ENCODE measurements at regions not wholly inside any gene's neighbourhood (a gene's known extent, or its start where the extent isn't known, plus 50 kb on each side); places are given as distances from the start of the nearest gene placed in this dataset.

- H3K4me1 Mint-ChIP-seq = no peaks in the 10 kb centered on the region
- POLR2A ChIA-PET = no interaction called here
- no peak for ATAC-seq (ENCODE audit: low read depth)
- no peak overlapping the region for H3K27ac Mint-ChIP-seq
- no peaks in the 10 kb centered on the region for H3K27me3 Mint-ChIP-seq
- H3K36me3 Mint-ChIP-seq = no peaks in the 10 kb centered on the region
- no peak overlapping the region for H3K4me3 Mint-ChIP-seq
- no peaks in the 10 kb centered on the region for H3K9me3 Mint-ChIP-seq
- DNase-seq = no peak
Measured at GRCh38 chr1:40914927-40915569, 52.9 kb upstream of the CITED4 start.

GRCh38 chr1:40915581-40915980 is 53.4 kb upstream of the CITED4 start:
- ATAC-seq (ENCODE audit: low read depth) (no peak), DNase-seq (no peak)
- H3K9me3 Mint-ChIP-seq = no peaks in the 10 kb centered on the region
- no peaks in the 10 kb centered on the region for H3K36me3 Mint-ChIP-seq
- no peaks in the 10 kb centered on the region for H3K27me3 Mint-ChIP-seq
- H3K4me1 Mint-ChIP-seq = no peaks in the 10 kb centered on the region
- no peak overlapping the region for H3K4me3 Mint-ChIP-seq
- no peak overlapping the region for H3K27ac Mint-ChIP-seq
- POLR2A ChIA-PET = no interaction called here

DNA sequence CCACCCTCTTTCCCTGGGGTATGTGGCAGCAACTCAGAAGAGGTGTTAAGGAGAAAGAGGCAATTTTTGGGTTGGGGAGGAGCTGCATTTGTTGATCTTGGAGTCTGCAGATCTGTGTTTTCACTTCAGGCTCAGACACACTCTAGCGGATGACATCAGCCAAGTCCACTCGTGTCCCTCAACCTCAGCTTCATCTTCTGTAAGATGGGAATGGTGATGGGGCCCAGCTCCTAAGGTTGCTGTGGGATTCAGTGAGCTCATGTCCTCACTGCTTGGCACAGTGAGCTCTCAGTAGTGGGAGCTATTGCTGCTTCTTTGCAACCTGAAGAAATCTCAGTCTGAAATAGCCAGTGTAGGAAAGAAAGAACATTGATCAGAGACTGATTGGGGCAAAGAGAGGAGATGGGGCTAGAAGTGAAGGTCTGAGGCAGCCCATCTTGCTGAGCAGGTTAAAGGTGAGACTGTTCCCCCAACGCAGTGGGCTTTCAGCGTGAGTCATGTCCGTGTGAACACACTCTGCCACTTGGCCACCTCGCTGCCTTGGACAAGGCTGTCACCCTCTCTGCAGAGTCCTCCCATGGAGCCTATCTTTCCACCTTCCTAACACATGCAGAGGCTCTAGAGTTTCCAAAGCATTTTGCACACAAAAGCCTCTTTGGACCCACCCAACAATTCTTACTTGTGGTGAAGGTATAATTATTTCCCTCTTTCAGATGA is 56.0 kb upstream of the CITED4 start:
- no peak overlapping the region for H3K4me3 Mint-ChIP-seq
- ATAC-seq (ENCODE audit: low read depth) = no peak
- POLR2A ChIA-PET = no interaction called here
- no peaks in the 10 kb centered on the region for H3K27me3 Mint-ChIP-seq
- H3K27ac Mint-ChIP-seq = no peak overlapping the region
- no peaks in the 10 kb centered on the region for H3K4me1 Mint-ChIP-seq
- DNase-seq = no peak
- no peaks in the 10 kb centered on the region for H3K36me3 Mint-ChIP-seq
- H3K9me3 Mint-ChIP-seq = no peaks in the 10 kb centered on the region

DNA sequence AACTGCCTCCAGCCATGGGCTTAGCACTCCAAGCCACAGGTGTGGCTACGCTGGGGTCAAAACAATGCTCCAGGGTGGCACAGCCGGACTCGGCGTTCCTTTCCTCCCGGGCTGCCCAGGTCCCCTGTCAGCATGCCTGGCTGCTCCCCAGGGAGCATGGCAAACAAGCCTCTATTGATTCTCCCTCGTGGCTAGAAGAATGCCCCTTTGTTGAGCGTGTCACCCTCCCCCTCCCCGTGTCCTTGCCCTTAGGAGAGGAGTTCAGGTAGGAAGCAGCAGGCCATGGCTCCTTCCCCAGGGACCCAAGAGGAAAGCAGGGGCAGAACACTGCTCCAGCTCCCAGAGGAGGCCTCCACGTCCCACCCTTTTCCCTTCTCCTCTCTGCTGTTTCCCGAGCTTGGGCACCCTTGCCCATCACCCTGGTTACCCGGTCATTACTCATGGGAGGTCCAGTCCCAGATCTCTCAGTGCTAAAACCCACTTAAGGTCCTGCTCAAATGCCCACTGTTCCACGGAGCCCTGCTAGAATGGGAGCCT is 57.4 kb upstream of the CITED4 start:
- ATAC-seq (ENCODE audit: low read depth) (no peak), DNase-seq (no peak)
- Mint-ChIP-seq H3K4me3 (no peak overlapping the region), H3K36me3 (no peaks in the 10 kb centered on the region), H3K9me3 (no peaks in the 10 kb centered on the region), H3K27me3 (peaks cover 4% of the 10 kb centered on the region), H3K27ac (no peak overlapping the region), H3K4me1 (no peaks in the 10 kb centered on the region)
- POLR2A ChIA-PET = no interaction called here

DNA sequence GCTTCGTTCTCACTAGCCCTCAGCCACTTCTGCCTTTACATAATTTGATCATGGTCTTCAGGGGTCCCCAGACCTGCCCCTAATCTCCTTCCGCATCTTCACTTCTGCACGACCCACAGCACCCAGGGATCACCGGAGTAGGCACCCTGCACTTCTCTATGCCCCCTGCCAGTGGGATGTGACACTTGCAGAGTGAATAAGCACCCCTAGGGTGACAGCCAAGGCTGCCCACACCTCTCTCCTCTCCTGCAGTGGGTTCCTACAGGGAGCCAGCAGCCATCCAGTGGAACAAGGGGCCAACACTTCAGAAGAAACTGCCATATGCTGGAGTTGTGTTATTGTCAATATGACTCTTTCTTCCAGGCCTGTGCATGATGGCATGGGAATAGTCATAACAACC is 58.0 kb upstream of the CTPS1 start:
- no peak for DNase-seq
- H3K27me3 Mint-ChIP-seq = peaks cover 4% of the 10 kb centered on the region
- POLR2A ChIA-PET = no interaction called here
- H3K4me1 Mint-ChIP-seq = no peaks in the 10 kb centered on the region
- no peak overlapping the region for H3K4me3 Mint-ChIP-seq
- no peak for ATAC-seq (ENCODE audit: low read depth)
- no peak overlapping the region for H3K27ac Mint-ChIP-seq
- no peaks in the 10 kb centered on the region for H3K9me3 Mint-ChIP-seq
- H3K36me3 Mint-ChIP-seq = no peaks in the 10 kb centered on the region

DNA sequence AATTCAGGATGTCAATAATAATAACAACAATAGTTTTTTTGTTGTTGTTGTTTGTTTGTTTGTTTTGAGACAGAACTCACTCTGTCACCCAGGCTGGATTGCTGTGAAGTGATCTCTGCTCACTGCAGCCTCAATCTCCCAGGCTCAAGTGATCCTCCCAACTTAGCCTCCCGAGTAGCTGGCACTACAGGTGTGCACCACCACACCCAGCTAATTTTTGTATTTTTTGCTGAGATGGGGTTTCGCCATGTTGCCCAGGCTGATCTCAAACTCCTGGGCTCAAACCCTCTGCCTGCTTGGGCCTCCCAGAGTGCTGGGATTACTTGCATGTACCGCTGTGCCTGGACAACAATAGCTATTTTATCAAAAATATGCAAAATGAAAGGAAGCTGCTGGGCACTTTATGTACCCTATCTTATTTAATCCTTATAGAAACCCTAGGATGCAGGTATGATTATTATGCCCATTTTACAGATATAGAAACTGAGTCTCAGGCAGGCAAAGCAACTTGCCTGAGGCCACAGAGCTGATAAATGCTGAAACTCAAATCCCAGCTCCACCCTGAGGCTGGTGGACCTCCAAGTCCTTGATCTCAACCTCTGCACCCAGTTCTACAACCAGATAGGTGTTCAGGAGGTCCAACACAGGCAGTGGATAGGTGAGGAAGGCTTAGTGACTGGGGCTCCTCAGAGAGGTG is 57.4 kb upstream of the CTPS1 start:
- DNase-seq (no peak), ATAC-seq (ENCODE audit: low read depth) (no peak)
- POLR2A ChIA-PET = no interaction called here
- H3K36me3 Mint-ChIP-seq = no peaks in the 10 kb centered on the region
- H3K27me3 Mint-ChIP-seq = peaks cover 4% of the 10 kb centered on the region
- H3K4me1 Mint-ChIP-seq = no peaks in the 10 kb centered on the region
- H3K4me3 Mint-ChIP-seq = no peak overlapping the region
- H3K9me3 Mint-ChIP-seq = no peaks in the 10 kb centered on the region
- no peak overlapping the region for H3K27ac Mint-ChIP-seq

DNA sequence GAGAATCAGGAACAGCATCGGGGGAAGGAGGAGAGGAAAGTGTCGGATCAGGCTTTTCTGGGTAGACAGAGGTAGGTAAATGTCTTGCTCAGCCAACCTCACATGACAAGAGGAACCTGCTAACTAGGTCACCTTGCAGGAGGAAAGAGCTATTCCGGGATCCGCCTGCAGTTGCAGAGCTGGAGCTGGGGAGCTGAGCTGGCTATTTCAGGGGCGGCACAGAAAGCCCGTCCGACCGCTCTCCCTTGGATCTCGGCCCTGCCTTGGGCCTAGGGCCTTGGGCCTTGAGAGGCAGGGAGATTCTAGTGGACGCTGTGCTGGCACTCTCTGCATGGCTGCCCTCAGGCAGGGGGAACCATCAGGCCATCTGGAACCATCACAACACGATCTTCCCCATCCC is 56.5 kb upstream of the CTPS1 start:
- H3K4me1 Mint-ChIP-seq = no peaks in the 10 kb centered on the region
- peaks cover 4% of the 10 kb centered on the region for H3K27me3 Mint-ChIP-seq
- H3K9me3 Mint-ChIP-seq = no peaks in the 10 kb centered on the region
- no peak for DNase-seq
- no peak overlapping the region for H3K4me3 Mint-ChIP-seq
- no peaks in the 10 kb centered on the region for H3K36me3 Mint-ChIP-seq
- no peak for ATAC-seq (ENCODE audit: low read depth)
- H3K27ac Mint-ChIP-seq = peak overlapping the region; percentile 27
- POLR2A ChIA-PET = no interaction called here

DNA sequence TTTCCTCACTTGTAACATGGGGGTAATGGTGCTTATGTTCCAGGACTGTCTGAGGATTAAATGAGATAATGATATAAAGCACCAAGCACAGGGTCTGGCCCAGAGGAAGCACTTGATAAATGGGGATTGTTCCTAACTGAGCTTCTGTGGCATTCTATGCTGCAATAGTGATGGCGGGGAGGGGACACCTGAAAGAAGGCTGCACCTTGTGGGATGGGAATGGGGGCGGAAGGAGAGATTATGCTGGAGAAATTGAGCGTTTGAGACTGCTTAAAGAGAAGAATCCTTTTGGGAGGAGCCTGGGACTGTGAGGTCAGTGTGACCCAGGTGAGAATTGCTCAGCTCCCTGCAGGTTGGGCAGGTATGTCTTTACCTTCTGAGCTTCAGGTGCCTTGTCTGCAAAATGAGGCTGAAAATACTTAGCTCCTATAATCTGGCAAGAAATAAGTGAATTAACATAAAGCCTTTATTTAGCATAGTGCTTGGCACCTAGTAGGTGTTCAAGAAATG is 55.9 kb upstream of the CTPS1 start:
- H3K36me3 Mint-ChIP-seq = no peaks in the 10 kb centered on the region
- ATAC-seq (ENCODE audit: low read depth) = no peak
- no peak for DNase-seq

DNA sequence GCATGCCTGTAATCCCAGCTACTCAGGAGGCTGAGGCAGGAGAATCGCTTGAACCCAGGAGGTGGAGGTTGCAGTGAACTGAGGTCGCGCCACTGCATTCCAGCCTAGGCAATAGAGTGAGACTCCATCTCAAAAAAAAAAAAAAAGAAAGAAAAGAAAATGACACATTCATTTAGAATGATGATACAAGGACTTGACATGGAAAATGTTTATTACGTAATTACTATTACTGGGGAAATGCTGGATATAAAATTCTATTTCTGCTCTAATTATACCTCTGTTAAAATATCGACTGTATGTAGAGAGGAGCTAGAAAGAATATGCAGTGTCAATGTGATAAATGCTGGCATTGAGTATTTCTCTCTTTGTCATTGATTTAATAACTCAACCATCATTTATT is 54.7 kb upstream of the CTPS1 start:
- POLR2A ChIA-PET = no interaction called here
- ATAC-seq (ENCODE audit: low read depth) = no peak
- no peak overlapping the region for H3K4me3 Mint-ChIP-seq
- no peaks in the 10 kb centered on the region for H3K4me1 Mint-ChIP-seq
- H3K36me3 Mint-ChIP-seq = no peaks in the 10 kb centered on the region
- H3K27ac Mint-ChIP-seq = no peak overlapping the region
- peaks cover 4% of the 10 kb centered on the region for H3K27me3 Mint-ChIP-seq
- no peak for DNase-seq
- H3K9me3 Mint-ChIP-seq = no peaks in the 10 kb centered on the region

More for the DNA sequence above, 55.9 kb upstream of the CTPS1 start:
- POLR2A ChIA-PET = no interaction called here
- H3K4me1 Mint-ChIP-seq = no peaks in the 10 kb centered on the region
- H3K27me3 Mint-ChIP-seq = peaks cover 4% of the 10 kb centered on the region
- H3K27ac Mint-ChIP-seq = no peak overlapping the region
- H3K4me3 Mint-ChIP-seq = no peak overlapping the region
- no peaks in the 10 kb centered on the region for H3K9me3 Mint-ChIP-seq

DNA sequence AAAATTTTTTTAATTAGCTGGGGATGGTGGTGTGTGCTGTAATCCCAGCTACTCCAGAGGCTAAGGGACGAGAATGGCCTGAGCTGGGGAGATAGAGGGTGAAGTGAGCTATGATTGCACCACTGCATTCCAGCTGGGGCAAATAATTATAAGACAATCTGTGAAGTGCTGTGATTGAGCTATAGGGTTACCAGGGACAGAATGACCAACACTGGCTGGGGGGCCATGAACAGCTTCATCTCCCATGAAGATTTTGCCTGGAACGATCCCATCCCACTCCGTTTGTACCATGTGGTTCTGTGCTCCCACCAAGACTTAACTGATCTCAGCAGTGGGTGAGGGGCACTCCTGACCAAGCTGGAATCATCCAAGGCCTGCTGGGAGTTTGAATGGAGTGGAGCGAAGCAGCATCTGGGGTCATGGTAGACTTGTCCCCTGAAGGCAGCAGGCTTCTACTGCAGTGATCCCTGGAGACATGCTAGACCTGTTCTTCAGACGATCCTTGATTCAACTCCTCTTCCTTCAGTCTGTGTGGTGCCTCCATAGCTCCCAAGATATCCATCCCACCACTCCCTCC is 53.6 kb upstream of the CTPS1 start:
- Mint-ChIP-seq H3K4me3 (no peak overlapping the region), H3K4me1 (no peaks in the 10 kb centered on the region), H3K27ac (no peak overlapping the region), H3K36me3 (no peaks in the 10 kb centered on the region), H3K27me3 (peaks cover 12% of the 10 kb centered on the region), H3K9me3 (no peaks in the 10 kb centered on the region)
- ATAC-seq (ENCODE audit: low read depth) = no peak
- POLR2A ChIA-PET = no interaction called here
- no peak for DNase-seq

DNA sequence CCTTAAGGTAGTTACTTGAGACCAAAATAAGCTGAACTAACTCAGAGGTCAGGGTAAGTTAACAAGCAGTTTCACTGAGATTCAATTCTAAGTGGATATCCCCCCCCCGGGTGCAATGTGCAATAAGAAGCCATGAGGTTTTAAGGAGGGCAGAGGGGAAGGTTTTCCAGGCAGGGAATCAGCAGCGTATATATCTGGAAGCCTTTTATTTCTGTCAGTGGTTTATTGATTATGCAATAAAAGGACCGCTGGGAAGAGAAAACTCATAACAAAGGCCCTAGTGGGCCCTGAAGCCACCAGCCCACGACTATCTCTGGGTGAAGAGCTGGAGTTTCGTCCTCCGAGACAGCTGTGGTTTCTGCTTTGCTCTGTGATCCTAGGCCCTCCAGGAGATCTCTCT is 53.1 kb upstream of the CTPS1 start:
- POLR2A ChIA-PET = no interaction called here
- no peak for DNase-seq
- no peaks in the 10 kb centered on the region for H3K4me1 Mint-ChIP-seq
- H3K4me3 Mint-ChIP-seq = no peak overlapping the region
- no peaks in the 10 kb centered on the region for H3K9me3 Mint-ChIP-seq
- ATAC-seq (ENCODE audit: low read depth) = no peak
- H3K27ac Mint-ChIP-seq = no peak overlapping the region
- peaks cover 12% of the 10 kb centered on the region for H3K27me3 Mint-ChIP-seq
- H3K36me3 Mint-ChIP-seq = no peaks in the 10 kb centered on the region

- no peaks in the 10 kb centered on the region for H3K9me3 Mint-ChIP-seq
- no peak for ATAC-seq (ENCODE audit: low read depth)
- POLR2A ChIA-PET = no interaction called here
Measured at GRCh38 chr1:40927781-40928180, 51.7 kb upstream of the CTPS1 start.

GRCh38 chr1:40928699-40929098 is 50.8 kb upstream of the CTPS1 start:
- Mint-ChIP-seq H3K9me3 (no peaks in the 10 kb centered on the region), H3K27me3 (peaks cover 16% of the 10 kb centered on the region), H3K27ac (no peak overlapping the region), H3K4me1 (no peaks in the 10 kb centered on the region), H3K4me3 (no peak overlapping the region), H3K36me3 (no peaks in the 10 kb centered on the region)
- POLR2A ChIA-PET = no interaction called here
- DNase-seq (no peak), ATAC-seq (ENCODE audit: low read depth) (no peak)

More at GRCh38 chr1:40927781-40928180, 51.7 kb upstream of the CTPS1 start:
- no peak overlapping the region for H3K27ac Mint-ChIP-seq
- peaks cover 15% of the 10 kb centered on the region for H3K27me3 Mint-ChIP-seq
- H3K4me3 Mint-ChIP-seq = no peak overlapping the region
- no peak for DNase-seq
- no peaks in the 10 kb centered on the region for H3K36me3 Mint-ChIP-seq
- H3K4me1 Mint-ChIP-seq = no peaks in the 10 kb centered on the region
